ENCODE measurements at regions not wholly inside any gene's neighbourhood (a gene's known extent, or its start where the extent isn't known, plus 50 kb on each side); places are given as distances from the start of the nearest gene placed in this dataset.

- H3K79me2 ChIP-seq (ENCODE audit: insufficient read depth, low read length) = no peaks in the 10 kb centered on the region
- H2AFZ ChIP-seq (ENCODE audit: low read depth, low read length, severe bottlenecking) = no peak overlapping the region
- no peaks in the 10 kb centered on the region for H3K9me3 ChIP-seq (ENCODE audit: insufficient read depth, low read length)
- no peak overlapping the region for H3K4me3 ChIP-seq (ENCODE audit: insufficient read depth, low read length, poor library complexity, severe bottlenecking)
- H3K27me3 ChIP-seq (ENCODE audit: low read length) = no peaks in the 10 kb centered on the region
- H3K4me2 ChIP-seq (ENCODE audit: low read depth, low read length, poor library complexity, severe bottlenecking) = no peak overlapping the region
- no peaks in the 10 kb centered on the region for H4K20me1 ChIP-seq (ENCODE audit: low read depth, low read length)
- no peaks in the 10 kb centered on the region for H3K36me3 ChIP-seq (ENCODE audit: low read length)
- TF ChIP-seq EZH2phosphoT487 (conservative IDR thresholded peaks at IDR 0.05; ENCODE audit: low read length) = no peak
- no peak for TF ChIP-seq CTCF (IDR thresholded peaks at IDR 0.05; ENCODE audit: insufficient read depth, low read length, poor library complexity, severe bottlenecking)
- H3F3A ChIP-seq (ENCODE audit: insufficient read depth) = no peaks in the 10 kb centered on the region
- no peak overlapping the region for H3K9ac ChIP-seq (ENCODE audit: low read length)
- no peaks in the 10 kb centered on the region for H3K9me2 ChIP-seq (replicated peaks; ENCODE audit: insufficient read depth, low read length)
- no peak overlapping the region for H3K27ac ChIP-seq (ENCODE audit: low read depth, low read length)
Observed at GRCh38 chr13:79998381-79998880, 342.5 kb downstream of the SPRY2 start.

GRCh38 chr13:79997244-79997643 is 343.7 kb downstream of the SPRY2 start:
- H3K27me3 ChIP-seq (ENCODE audit: low read length) = no peaks in the 10 kb centered on the region
- no peaks in the 10 kb centered on the region for H3F3A ChIP-seq (ENCODE audit: insufficient read depth)
- TF ChIP-seq EZH2phosphoT487 (conservative IDR thresholded peaks at IDR 0.05; ENCODE audit: low read length) (no peak), CTCF (IDR thresholded peaks at IDR 0.05; ENCODE audit: insufficient read depth, low read length, poor library complexity, severe bottlenecking) (no peak)
- H3K4me2 ChIP-seq (ENCODE audit: low read depth, low read length, poor library complexity, severe bottlenecking) = no peak overlapping the region
- H3K36me3 ChIP-seq (ENCODE audit: low read length) = no peaks in the 10 kb centered on the region
- no peak overlapping the region for H3K27ac ChIP-seq (ENCODE audit: low read depth, low read length)
- H3K9me2 ChIP-seq (replicated peaks; ENCODE audit: insufficient read depth, low read length) = no peaks in the 10 kb centered on the region
- no peak overlapping the region for H3K9ac ChIP-seq (ENCODE audit: low read length)
- no peaks in the 10 kb centered on the region for H4K20me1 ChIP-seq (ENCODE audit: low read depth, low read length)
- H2AFZ ChIP-seq (ENCODE audit: low read depth, low read length, severe bottlenecking) = no peak overlapping the region
- no peaks in the 10 kb centered on the region for H3K79me2 ChIP-seq (ENCODE audit: insufficient read depth, low read length)
- no peaks in the 10 kb centered on the region for H3K9me3 ChIP-seq (ENCODE audit: insufficient read depth, low read length)
- no peak overlapping the region for H3K4me3 ChIP-seq (ENCODE audit: insufficient read depth, low read length, poor library complexity, severe bottlenecking)

- H3K4me2 ChIP-seq (ENCODE audit: low read depth, low read length, poor library complexity, severe bottlenecking) = no peak overlapping the region
- no peak overlapping the region for H3K4me3 ChIP-seq (ENCODE audit: insufficient read depth, low read length, poor library complexity, severe bottlenecking)
- no peaks in the 10 kb centered on the region for H3K9me2 ChIP-seq (replicated peaks; ENCODE audit: insufficient read depth, low read length)
- no peaks in the 10 kb centered on the region for H3K27me3 ChIP-seq (ENCODE audit: low read length)
- H3K79me2 ChIP-seq (ENCODE audit: insufficient read depth, low read length) = no peaks in the 10 kb centered on the region
- no peak overlapping the region for H3K9ac ChIP-seq (ENCODE audit: low read length)
- H3K9me3 ChIP-seq (ENCODE audit: insufficient read depth, low read length) = no peaks in the 10 kb centered on the region
- H3K27ac ChIP-seq (ENCODE audit: low read depth, low read length) = no peak overlapping the region
- no peaks in the 10 kb centered on the region for H3K36me3 ChIP-seq (ENCODE audit: low read length)
- H2AFZ ChIP-seq (ENCODE audit: low read depth, low read length, severe bottlenecking) = no peak overlapping the region
- no peaks in the 10 kb centered on the region for H3F3A ChIP-seq (ENCODE audit: insufficient read depth)
- H4K20me1 ChIP-seq (ENCODE audit: low read depth, low read length) = no peaks in the 10 kb centered on the region
- no peak for TF ChIP-seq CTCF (IDR thresholded peaks at IDR 0.05; ENCODE audit: insufficient read depth, low read length, poor library complexity, severe bottlenecking)
- TF ChIP-seq EZH2phosphoT487 (conservative IDR thresholded peaks at IDR 0.05; ENCODE audit: low read length) = no peak
Observed at GRCh38 chr13:79995334-79995733, 345.6 kb downstream of the SPRY2 start.

All from SU-DHL-6 (cell line).